ENCODE measurements at regions not wholly inside any gene's neighbourhood (a gene's known extent, or its start where the extent isn't known, plus 50 kb on each side); places are given as distances from the start of the nearest gene placed in this dataset.

DNA sequence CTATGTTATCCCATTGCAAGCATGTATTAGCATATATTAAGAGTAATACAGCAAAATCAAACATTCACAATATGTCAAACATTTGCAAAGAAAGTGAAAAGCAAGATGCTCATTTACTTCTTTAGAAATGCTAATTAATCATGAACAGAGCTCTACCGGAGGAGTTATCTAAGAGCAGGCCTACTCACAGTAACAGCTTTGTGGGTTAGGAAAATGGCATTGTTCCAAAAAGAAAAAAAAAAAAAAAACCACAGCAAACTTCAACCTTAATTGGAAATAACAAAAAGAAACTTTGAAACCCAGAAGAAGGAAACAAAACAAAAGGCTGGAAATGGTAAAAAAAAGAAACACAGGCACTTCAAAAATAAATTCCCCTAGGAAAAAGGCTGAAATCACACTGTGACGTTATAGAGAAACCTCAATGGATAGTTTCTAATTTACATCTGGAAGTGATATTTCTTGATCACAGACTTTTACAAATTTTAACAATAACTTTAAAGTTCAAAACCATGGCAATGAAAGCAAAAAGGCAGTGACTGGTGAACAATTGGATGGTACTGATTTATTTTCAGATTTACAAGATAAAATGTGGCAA is 1236.8 kb upstream of the SPRY2 start:
- Histone ChIP-seq H3K27me3 (no peaks in the 10 kb centered on the region), H3K9me3 (no peaks in the 10 kb centered on the region), H3K36me3 (no peaks in the 10 kb centered on the region), H3K4me3 (no peak overlapping the region), H3K4me1 (peaks cover 0 to 3% (median 0%) of the 10 kb centered on the region in 3 donors), H3K27ac (no peak overlapping the region)
- WGBS, 2 donors: 40% methylated on average over 2 of the region's 2 CpGs
- DNase-seq (no peak), ATAC-seq (no peak), FAIRE-seq (no peak)
- intact Hi-C loops (cut with DNase I): no loop called here
- TF ChIP-seq CTCF (IDR thresholded peaks at IDR 0.05): no peak

DNA sequence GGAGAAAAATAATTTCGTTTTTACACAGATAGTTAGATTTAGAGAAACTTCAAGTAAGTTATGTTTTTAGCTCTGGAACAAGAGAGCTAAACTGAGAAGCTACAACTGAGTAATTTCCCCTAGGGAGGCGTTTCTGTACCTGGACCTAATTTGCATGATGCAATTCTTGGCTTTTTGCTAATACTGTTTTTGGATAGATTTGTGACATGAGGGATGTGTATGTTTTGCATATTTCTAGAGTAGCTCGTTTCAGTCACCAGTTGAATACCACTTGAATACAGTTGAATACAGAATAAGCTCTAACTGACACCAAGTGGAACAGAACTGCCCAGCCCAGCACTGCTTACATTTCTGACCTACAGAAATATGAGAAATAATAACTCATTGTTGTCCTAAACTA is 1227.9 kb upstream of the SPRY2 start:
- DNase-seq (no peak), FAIRE-seq (no peak), ATAC-seq (no peak)
- no peak overlapping the region for H3K4me3 ChIP-seq
- no peak for TF ChIP-seq CTCF (IDR thresholded peaks at IDR 0.05)
- H3K27ac ChIP-seq: no peak overlapping the region
- no peaks in the 10 kb centered on the region for H3K9me3 ChIP-seq
- WGBS, 2 donors: 56 to 64% methylated on average over 3 of the region's 3 CpGs
- H3K36me3 ChIP-seq: no peaks in the 10 kb centered on the region
- no peaks in the 10 kb centered on the region for H3K27me3 ChIP-seq
- intact Hi-C loops (cut with DNase I): no loop called here
- H3K4me1 ChIP-seq: no peaks in the 10 kb centered on the region

DNA sequence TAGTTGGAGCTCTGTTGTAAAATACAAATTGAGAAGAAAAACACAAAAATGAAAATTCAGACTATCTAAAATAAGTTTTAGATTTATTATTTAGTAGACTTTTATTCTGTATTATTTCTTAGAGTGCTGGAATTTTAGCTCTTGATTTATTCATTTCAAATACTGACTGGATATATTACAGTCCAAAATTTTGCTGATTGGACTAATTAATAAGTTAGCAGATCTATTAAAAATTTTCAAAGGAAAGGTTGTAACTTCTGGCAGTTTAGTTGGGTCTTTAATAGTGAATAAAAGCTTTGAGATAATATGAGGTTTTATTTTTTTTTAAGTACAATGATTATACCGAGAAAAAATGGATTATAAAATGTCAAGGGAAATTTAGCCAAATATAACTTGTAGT is 1224.9 kb upstream of the SPRY2 start:
- no peak overlapping the region for H3K27ac ChIP-seq
- FAIRE-seq: no peak
- no peaks in the 10 kb centered on the region for H3K9me3 ChIP-seq
- no peaks in the 10 kb centered on the region for H3K27me3 ChIP-seq
- no peaks in the 10 kb centered on the region for H3K36me3 ChIP-seq
- H3K4me3 ChIP-seq: no peak overlapping the region
- intact Hi-C loops (cut with DNase I): no loop called here
- no peaks in the 10 kb centered on the region for H3K4me1 ChIP-seq
- no peak for TF ChIP-seq CTCF (IDR thresholded peaks at IDR 0.05)
- no peak for ATAC-seq
- no peak for DNase-seq
- WGBS, 2 donors: 80 to 81% methylated on average over 1 of the region's 1 CpG

GRCh38 chr13:81563091-81563490 is 1222.2 kb upstream of the SPRY2 start:
- FAIRE-seq (no peak), ATAC-seq (no peak), DNase-seq (no peak)
- TF ChIP-seq CTCF (IDR thresholded peaks at IDR 0.05): no peak
- H3K27ac ChIP-seq: no peak overlapping the region
- intact Hi-C loops (cut with DNase I): no loop called here
- no peak overlapping the region for H3K4me3 ChIP-seq
- no peaks in the 10 kb centered on the region for H3K4me1 ChIP-seq
- H3K36me3 ChIP-seq: no peaks in the 10 kb centered on the region
- no peaks in the 10 kb centered on the region for H3K27me3 ChIP-seq
- H3K9me3 ChIP-seq: no peaks in the 10 kb centered on the region

DNA sequence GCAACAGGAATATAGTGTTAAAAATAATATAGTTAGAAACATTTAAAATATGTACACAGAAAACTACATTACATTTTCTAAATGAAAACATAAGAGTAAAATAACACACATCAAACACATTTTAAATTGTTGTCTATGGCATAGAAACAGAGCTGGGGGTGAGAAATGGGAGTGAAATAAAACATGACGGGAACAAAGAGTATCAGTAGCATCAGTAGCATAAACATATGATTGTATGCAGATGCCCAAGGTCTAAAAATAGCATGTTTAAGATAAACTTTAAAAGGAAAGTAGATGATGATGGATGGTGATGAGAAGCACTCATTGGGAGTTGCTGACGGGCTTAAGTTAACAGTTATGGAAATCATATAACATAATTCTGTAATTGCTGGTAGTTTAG is 1221.7 kb upstream of the SPRY2 start:
- intact Hi-C loops (cut with DNase I): no loop called here

More for the DNA sequence above, 1221.7 kb upstream of the SPRY2 start:
- Histone ChIP-seq H3K4me3 (no peak overlapping the region), H3K36me3 (no peaks in the 10 kb centered on the region), H3K9me3 (no peaks in the 10 kb centered on the region), H3K27ac (no peak overlapping the region), H3K27me3 (no peaks in the 10 kb centered on the region), H3K4me1 (no peaks in the 10 kb centered on the region)
- 48 to 80% methylated on average over 2 of the region's 2 CpGs for WGBS, 2 donors
- ATAC-seq (no peak), FAIRE-seq (no peak), DNase-seq (no peak)
- no peak for TF ChIP-seq CTCF (IDR thresholded peaks at IDR 0.05)

All from pancreas (tissue), 10 donors.